Colonic mucosa (tissue), 4 donors: ENCODE measurements at regions not wholly inside any gene's neighbourhood (a gene's known extent, or its start where the extent isn't known, plus 50 kb on each side); places are given as distances from the start of the nearest gene placed in this dataset.

Source experiments
- DNase-seq: peaks from one replicate; pipeline ENCODE4 v3.0.0-alpha.2; 2020
- H3K27ac ChIP-seq: fragments of 200-600 bp; one replicate; pipeline ENCODE4 v1.8.0; 2021
- H3K27me3 ChIP-seq: fragments of 200-600 bp; one replicate; pipeline ENCODE4 v1.8.0; 2021
- H3K36me3 ChIP-seq: fragments of 200-600 bp; one replicate; pipeline ENCODE4 v1.8.0; 2021
- H3K4me1 ChIP-seq: fragments of 200-600 bp; one replicate; pipeline ENCODE4 v1.8.0; 2021; ENCODE audit warnings: mild to moderate bottlenecking
- H3K4me3 ChIP-seq: fragments of 200-600 bp; one replicate; pipeline ENCODE4 v1.8.0; 2021
- H3K9ac ChIP-seq, 2 donors: one replicate each; pipeline ENCODE4 v1.7.0; 2013; ENCODE audit warnings: control low read depth in 2 of 2, low read depth in 2 of 2, low read length in 2 of 2
- H3K9me3 ChIP-seq: fragments of 200-600 bp; one replicate; pipeline ENCODE4 v1.8.0; 2021
- CTCF ChIP-seq: fragments of 200-600 bp; IDR thresholded peaks from one replicate; pipeline ENCODE4 v1.8.0; 2022; ENCODE audit warnings: antibody characterized with exemption, mild to moderate bottlenecking
- intact Hi-C: fragments of 100-400 bp; cut with DNase I; formaldehyde crosslinking; loops from one replicate; pipeline ENCODE4 v1.14.1; 2022
- donor health status: healthy.
- donor health status: DM: no; HTN: no; CAD: no.
- donor health status: DM: no; HTN: no; CAD: no.

- no peak for TF ChIP-seq CTCF
- no peak overlapping the region for H3K4me3 ChIP-seq
- no peaks in the 10 kb centered on the region for H3K36me3 ChIP-seq
- no peak overlapping the region for H3K27ac ChIP-seq
- H3K27me3 ChIP-seq: no peaks in the 10 kb centered on the region
- intact Hi-C loops: no loop called here
- DNase-seq: no peak
- H3K9me3 ChIP-seq: peaks cover 3% of the 10 kb centered on the region
- no peak overlapping the region for H3K9ac ChIP-seq
- no peaks in the 10 kb centered on the region for H3K4me1 ChIP-seq
Observed at GRCh38 chr5:166045961-166046360, 2245.5 kb upstream of the WWC1 start.

- H3K9ac ChIP-seq: no peak overlapping the region
- no peaks in the 10 kb centered on the region for H3K4me1 ChIP-seq
- peaks cover 3% of the 10 kb centered on the region for H3K9me3 ChIP-seq
- H3K27me3 ChIP-seq: no peaks in the 10 kb centered on the region
- intact Hi-C loops: no loop called here
- no peak for DNase-seq
- no peak for TF ChIP-seq CTCF
- H3K36me3 ChIP-seq: no peaks in the 10 kb centered on the region
- H3K4me3 ChIP-seq: no peak overlapping the region
- H3K27ac ChIP-seq: no peak overlapping the region
Observed at GRCh38 chr5:166046956-166047355, 2244.5 kb upstream of the WWC1 start.

- H3K36me3 ChIP-seq: no peaks in the 10 kb centered on the region
- no peak for DNase-seq
- H3K4me1 ChIP-seq: no peaks in the 10 kb centered on the region
Observed at GRCh38 chr5:166050531-166050930, 2240.9 kb upstream of the WWC1 start.

GRCh38 chr5:166058660-166059059 is 2232.8 kb upstream of the WWC1 start:
- Histone ChIP-seq H3K9me3 (no peaks in the 10 kb centered on the region), H3K9ac (no peak overlapping the region), H3K4me3 (no peak overlapping the region), H3K36me3 (no peaks in the 10 kb centered on the region), H3K27ac (no peak overlapping the region), H3K4me1 (no peaks in the 10 kb centered on the region), H3K27me3 (no peaks in the 10 kb centered on the region)
- TF ChIP-seq CTCF: no peak
- no peak for DNase-seq
- intact Hi-C loops: no loop called here

More at GRCh38 chr5:166050531-166050930, 2240.9 kb upstream of the WWC1 start:
- Histone ChIP-seq H3K9ac (no peak overlapping the region), H3K27ac (no peak overlapping the region), H3K27me3 (no peaks in the 10 kb centered on the region), H3K4me3 (no peak overlapping the region), H3K9me3 (no peaks in the 10 kb centered on the region)
- intact Hi-C loops: no loop called here
- TF ChIP-seq CTCF: no peak

- Histone ChIP-seq H3K9ac (no peak overlapping the region), H3K4me3 (no peak overlapping the region), H3K4me1 (no peaks in the 10 kb centered on the region), H3K9me3 (no peaks in the 10 kb centered on the region), H3K27ac (no peak overlapping the region), H3K27me3 (no peaks in the 10 kb centered on the region), H3K36me3 (no peaks in the 10 kb centered on the region)
- intact Hi-C loops: no loop called here
- no peak for TF ChIP-seq CTCF
- no peak for DNase-seq
Observed at GRCh38 chr5:166062094-166062493, 2229.4 kb upstream of the WWC1 start.

GRCh38 chr5:166062719-166063118 is 2228.7 kb upstream of the WWC1 start:
- intact Hi-C loops: no loop called here
- TF ChIP-seq CTCF: no peak
- no peak overlapping the region for H3K27ac ChIP-seq
- no peak overlapping the region for H3K4me3 ChIP-seq
- no peaks in the 10 kb centered on the region for H3K4me1 ChIP-seq
- H3K9me3 ChIP-seq: no peaks in the 10 kb centered on the region
- no peaks in the 10 kb centered on the region for H3K27me3 ChIP-seq
- no peak for DNase-seq
- no peak overlapping the region for H3K9ac ChIP-seq
- H3K36me3 ChIP-seq: no peaks in the 10 kb centered on the region
